ENCODE measurements at regions not wholly inside any gene's neighbourhood (a gene's known extent, or its start where the extent isn't known, plus 50 kb on each side); places are given as distances from the start of the nearest gene placed in this dataset.

DNA sequence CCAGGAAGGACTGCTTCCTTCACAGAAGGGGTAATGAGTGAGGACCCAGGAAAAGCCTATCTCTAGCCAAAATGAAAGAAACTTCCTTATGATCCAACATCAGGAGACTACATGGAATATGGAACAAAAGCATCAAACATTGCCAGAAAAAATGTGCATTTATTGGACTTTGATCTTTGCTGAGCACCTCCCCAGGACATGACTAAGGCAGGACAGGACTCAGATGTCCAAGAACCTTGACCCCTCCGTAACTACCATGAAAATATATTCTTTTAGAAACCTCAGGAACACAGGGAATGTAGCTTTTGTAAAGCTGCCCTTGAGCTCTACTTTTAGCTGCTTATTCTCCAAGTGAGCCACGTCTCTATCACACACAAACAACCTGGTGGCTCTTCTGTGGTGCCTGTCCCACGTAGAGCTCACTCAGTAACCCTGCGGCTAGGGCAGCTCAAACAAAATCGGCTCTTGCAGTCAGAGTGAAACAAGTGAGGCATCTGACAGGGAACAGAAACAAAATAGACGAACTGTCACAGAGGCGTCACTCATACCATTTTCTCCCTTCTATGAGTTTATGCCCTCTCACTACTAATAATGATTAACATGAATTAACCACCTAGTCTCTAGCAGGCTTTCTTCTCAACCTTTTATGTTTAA lies 471.5 kb upstream of the API5 start:
- no peak for TF ChIP-seq ZBTB7A (IDR thresholded peaks at IDR 0.05; ENCODE audit: low read depth)
- no peak for TF ChIP-seq NFIC (IDR thresholded peaks at IDR 0.05)
- TF ChIP-seq YY1 (IDR thresholded peaks at IDR 0.05; ENCODE audit: low read depth): no peak
- TF ChIP-seq, protein P1, sequence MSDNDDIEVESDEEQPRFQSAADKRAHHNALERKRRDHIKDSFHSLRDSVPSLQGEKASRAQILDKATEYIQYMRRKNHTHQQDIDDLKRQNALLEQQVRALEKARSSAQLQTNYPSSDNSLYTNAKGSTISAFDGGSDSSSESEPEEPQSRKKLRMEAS (IDR thresholded peaks at IDR 0.05): no peak
- TF ChIP-seq TCF12 (IDR thresholded peaks at IDR 0.05; ENCODE audit: low read depth): no peak
- no peak for TF ChIP-seq EP300 (IDR thresholded peaks at IDR 0.05; ENCODE audit: borderline replicate concordance)
- TF ChIP-seq RAD21 (IDR thresholded peaks at IDR 0.05; ENCODE audit: low read depth): no peak
- TF ChIP-seq, protein P2, sequence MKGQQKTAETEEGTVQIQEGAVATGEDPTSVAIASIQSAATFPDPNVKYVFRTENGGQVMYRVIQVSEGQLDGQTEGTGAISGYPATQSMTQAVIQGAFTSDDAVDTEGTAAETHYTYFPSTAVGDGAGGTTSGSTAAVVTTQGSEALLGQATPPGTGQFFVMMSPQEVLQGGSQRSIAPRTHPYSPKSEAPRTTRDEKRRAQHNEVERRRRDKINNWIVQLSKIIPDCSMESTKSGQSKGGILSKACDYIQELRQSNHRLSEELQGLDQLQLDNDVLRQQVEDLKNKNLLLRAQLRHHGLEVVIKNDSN (IDR thresholded peaks at IDR 0.05): no peak
- no peak for TF ChIP-seq TAF1 (IDR thresholded peaks at IDR 0.05; ENCODE audit: low read depth)
- no peak for TF ChIP-seq CEBPB (IDR thresholded peaks at IDR 0.05)
- no peak for TF ChIP-seq FOXM1 (IDR thresholded peaks at IDR 0.05; ENCODE audit: borderline replicate concordance, low read depth)

DNA sequence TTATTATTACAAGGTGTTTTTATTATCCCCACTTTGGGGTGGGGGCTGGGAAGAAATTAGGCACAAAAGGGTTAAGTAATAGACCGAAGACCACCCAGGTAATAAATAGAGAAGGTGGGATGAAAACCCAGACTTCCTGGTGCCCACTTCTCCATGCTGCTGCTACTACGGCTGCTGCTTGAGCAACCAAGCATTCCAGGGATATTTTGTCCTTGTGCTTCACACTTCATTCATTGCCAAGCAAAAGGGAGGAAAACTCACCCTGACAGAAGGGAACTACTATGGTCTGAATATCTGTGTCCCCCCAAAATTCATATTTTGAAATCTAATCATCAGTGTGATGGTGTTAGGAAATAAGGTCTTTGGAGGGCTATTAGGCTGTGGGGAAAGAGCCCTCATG lies 470.9 kb upstream of the API5 start:
- TF ChIP-seq YY1 (IDR thresholded peaks at IDR 0.05; ENCODE audit: low read depth): no peak
- no peak for TF ChIP-seq CEBPB (IDR thresholded peaks at IDR 0.05)
- no peak for TF ChIP-seq RAD21 (IDR thresholded peaks at IDR 0.05; ENCODE audit: low read depth)
- TF ChIP-seq, protein P3, sequence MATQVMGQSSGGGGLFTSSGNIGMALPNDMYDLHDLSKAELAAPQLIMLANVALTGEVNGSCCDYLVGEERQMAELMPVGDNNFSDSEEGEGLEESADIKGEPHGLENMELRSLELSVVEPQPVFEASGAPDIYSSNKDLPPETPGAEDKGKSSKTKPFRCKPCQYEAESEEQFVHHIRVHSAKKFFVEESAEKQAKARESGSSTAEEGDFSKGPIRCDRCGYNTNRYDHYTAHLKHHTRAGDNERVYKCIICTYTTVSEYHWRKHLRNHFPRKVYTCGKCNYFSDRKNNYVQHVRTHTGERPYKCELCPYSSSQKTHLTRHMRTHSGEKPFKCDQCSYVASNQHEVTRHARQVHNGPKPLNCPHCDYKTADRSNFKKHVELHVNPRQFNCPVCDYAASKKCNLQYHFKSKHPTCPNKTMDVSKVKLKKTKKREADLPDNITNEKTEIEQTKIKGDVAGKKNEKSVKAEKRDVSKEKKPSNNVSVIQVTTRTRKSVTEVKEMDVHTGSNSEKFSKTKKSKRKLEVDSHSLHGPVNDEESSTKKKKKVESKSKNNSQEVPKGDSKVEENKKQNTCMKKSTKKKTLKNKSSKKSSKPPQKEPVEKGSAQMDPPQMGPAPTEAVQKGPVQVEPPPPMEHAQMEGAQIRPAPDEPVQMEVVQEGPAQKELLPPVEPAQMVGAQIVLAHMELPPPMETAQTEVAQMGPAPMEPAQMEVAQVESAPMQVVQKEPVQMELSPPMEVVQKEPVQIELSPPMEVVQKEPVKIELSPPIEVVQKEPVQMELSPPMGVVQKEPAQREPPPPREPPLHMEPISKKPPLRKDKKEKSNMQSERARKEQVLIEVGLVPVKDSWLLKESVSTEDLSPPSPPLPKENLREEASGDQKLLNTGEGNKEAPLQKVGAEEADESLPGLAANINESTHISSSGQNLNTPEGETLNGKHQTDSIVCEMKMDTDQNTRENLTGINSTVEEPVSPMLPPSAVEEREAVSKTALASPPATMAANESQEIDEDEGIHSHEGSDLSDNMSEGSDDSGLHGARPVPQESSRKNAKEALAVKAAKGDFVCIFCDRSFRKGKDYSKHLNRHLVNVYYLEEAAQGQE (IDR thresholded peaks at IDR 0.05; ENCODE audit: low read depth): no peak
- TF ChIP-seq FOXM1 (IDR thresholded peaks at IDR 0.05; ENCODE audit: borderline replicate concordance, low read depth): no peak
- TF ChIP-seq EP300 (IDR thresholded peaks at IDR 0.05; ENCODE audit: borderline replicate concordance): no peak
- no peak for TF ChIP-seq ZBTB7A (IDR thresholded peaks at IDR 0.05; ENCODE audit: low read depth)
- TF ChIP-seq CREB1 (IDR thresholded peaks at IDR 0.05; ENCODE audit: low read depth): no peak
- no peak for TF ChIP-seq TEAD4 (IDR thresholded peaks at IDR 0.05)

DNA sequence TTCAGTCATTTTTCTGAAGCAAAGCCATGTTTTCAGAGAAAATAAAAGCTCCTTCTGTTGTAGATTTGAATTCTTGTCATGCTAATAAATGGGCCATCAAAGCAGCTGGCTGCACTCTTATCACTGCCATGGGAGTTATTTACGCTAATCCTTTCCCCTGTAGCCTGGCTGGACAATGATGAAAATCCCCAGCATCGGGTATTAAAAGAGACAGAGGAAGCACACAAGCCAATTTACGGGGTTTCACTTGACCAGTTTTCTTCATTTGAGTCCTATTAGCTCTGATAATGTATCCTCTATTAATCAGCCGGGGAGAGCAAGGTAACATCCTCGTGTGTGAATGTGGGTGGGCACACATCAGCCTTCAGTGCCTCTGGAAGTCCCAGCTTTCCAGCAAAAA lies 470.2 kb upstream of the API5 start:
- TF ChIP-seq NFIC (IDR thresholded peaks at IDR 0.05): no peak
- no peak for TF ChIP-seq YY1 (IDR thresholded peaks at IDR 0.05; ENCODE audit: low read depth)
- TF ChIP-seq EP300 (IDR thresholded peaks at IDR 0.05; ENCODE audit: borderline replicate concordance): no peak
- no peak for TF ChIP-seq TCF12 (IDR thresholded peaks at IDR 0.05; ENCODE audit: low read depth)
- TF ChIP-seq TAF1 (IDR thresholded peaks at IDR 0.05; ENCODE audit: low read depth): no peak
- no peak for TF ChIP-seq ZBTB7A (IDR thresholded peaks at IDR 0.05; ENCODE audit: low read depth)
- no peak for TF ChIP-seq FOXM1 (IDR thresholded peaks at IDR 0.05; ENCODE audit: borderline replicate concordance, low read depth)
- no peak for TF ChIP-seq TEAD4 (IDR thresholded peaks at IDR 0.05)
- no peak for TF ChIP-seq CEBPB (IDR thresholded peaks at IDR 0.05)
- no peak for TF ChIP-seq EGR1 (IDR thresholded peaks at IDR 0.05)
- TF ChIP-seq CREB1 (IDR thresholded peaks at IDR 0.05; ENCODE audit: low read depth): no peak
- TF ChIP-seq, protein P2 (IDR thresholded peaks at IDR 0.05): no peak
- no peak for TF ChIP-seq RAD21 (IDR thresholded peaks at IDR 0.05; ENCODE audit: low read depth)
- TF ChIP-seq, protein P3 (IDR thresholded peaks at IDR 0.05; ENCODE audit: low read depth): no peak
- TF ChIP-seq, protein P1 (IDR thresholded peaks at IDR 0.05): no peak

DNA sequence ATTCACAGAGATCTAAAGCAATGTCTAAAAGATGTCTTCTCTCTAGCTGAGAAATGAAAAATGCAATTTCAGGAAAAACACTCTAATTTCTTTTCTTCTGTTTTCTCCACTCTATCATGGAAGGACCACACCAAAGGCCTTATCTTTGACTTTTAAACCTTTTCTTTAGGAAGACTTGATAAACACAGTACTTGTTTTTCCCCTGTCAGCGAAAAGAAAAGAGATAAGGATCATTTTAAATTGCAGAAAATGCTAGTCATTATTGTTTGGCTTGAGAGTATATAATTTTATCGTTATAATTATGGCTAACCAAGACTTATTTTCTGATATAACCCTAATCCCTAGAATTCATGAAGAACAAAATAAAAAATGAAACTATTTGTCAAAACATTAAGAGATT lies 462.4 kb upstream of the API5 start:
- TF ChIP-seq EGR1 (IDR thresholded peaks at IDR 0.05): no peak
- TF ChIP-seq CREB1 (IDR thresholded peaks at IDR 0.05; ENCODE audit: low read depth): no peak
- no peak for TF ChIP-seq NFIC (IDR thresholded peaks at IDR 0.05)
- TF ChIP-seq CEBPB (IDR thresholded peaks at IDR 0.05): no peak
- TF ChIP-seq RAD21 (IDR thresholded peaks at IDR 0.05; ENCODE audit: low read depth): no peak
- TF ChIP-seq, protein P1 (IDR thresholded peaks at IDR 0.05): no peak
- no peak for TF ChIP-seq TAF1 (IDR thresholded peaks at IDR 0.05; ENCODE audit: low read depth)
- TF ChIP-seq EP300 (IDR thresholded peaks at IDR 0.05; ENCODE audit: borderline replicate concordance): no peak
- no peak for TF ChIP-seq TCF12 (IDR thresholded peaks at IDR 0.05; ENCODE audit: low read depth)
- TF ChIP-seq, protein P2 (IDR thresholded peaks at IDR 0.05): no peak
- no peak for TF ChIP-seq ZBTB7A (IDR thresholded peaks at IDR 0.05; ENCODE audit: low read depth)
- TF ChIP-seq, protein P3 (IDR thresholded peaks at IDR 0.05; ENCODE audit: low read depth): no peak
- TF ChIP-seq YY1 (IDR thresholded peaks at IDR 0.05; ENCODE audit: low read depth): no peak
- TF ChIP-seq FOXM1 (IDR thresholded peaks at IDR 0.05; ENCODE audit: borderline replicate concordance, low read depth): no peak
- TF ChIP-seq TEAD4 (IDR thresholded peaks at IDR 0.05): no peak
